ENCODE measurements at regions not wholly inside any gene's neighbourhood (a gene's known extent, or its start where the extent isn't known, plus 50 kb on each side); places are given as distances from the start of the nearest gene placed in this dataset.

DNA sequence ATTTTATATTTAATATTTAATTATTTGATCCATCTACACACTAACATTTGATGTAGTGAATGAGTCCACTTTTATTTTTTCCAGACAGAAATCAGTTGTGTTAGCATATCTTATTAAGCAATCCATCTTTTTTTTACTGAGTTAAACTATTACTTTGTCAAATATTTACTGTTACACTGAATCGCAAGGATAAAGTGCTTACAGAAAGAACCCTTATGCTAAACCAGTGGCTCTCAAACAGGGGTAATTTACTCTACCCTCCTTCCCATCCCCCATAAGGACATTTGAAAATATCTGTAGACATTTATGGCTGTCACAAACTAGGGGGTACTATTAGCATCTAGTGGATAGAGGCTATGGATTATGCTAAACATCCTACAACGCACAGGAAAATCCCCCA, 508.2 kb downstream of the C12orf50 start:
- Histone ChIP-seq H3K4me3 (ENCODE audit: control insufficient read depth in 1 of 7, extremely low read depth in 1 of 7, insufficient read depth in 4 of 7, low read depth in 2 of 7, low read length in 6 of 7) (no peak overlapping the region), H3K27ac (ENCODE audit: insufficient read depth in 1 of 2, low read depth in 1 of 2, low read length in 2 of 2, poor library complexity in 1 of 2, severe bottlenecking in 2 of 2) (no peak overlapping the region), H3K36me3 (ENCODE audit: control insufficient read depth in 4 of 4, insufficient read depth in 4 of 4, low read length in 3 of 4) (no peaks in the 10 kb centered on the region), H3K4me1 (ENCODE audit: control extremely low read depth in 1 of 4, control insufficient read depth in 4 of 4, insufficient read depth in 4 of 4, low read length in 3 of 4) (no peaks in the 10 kb centered on the region), H3K27me3 (replicated peaks in 2 of 5; ENCODE audit: control insufficient read depth in 4 of 5, insufficient read depth in 5 of 5, low read length in 4 of 5) (no peaks in the 10 kb centered on the region), H3K9me3 (ENCODE audit: control extremely low read depth in 1 of 5, control insufficient read depth in 4 of 5, insufficient read depth in 2 of 5, low read depth in 1 of 5, low read length in 4 of 5) (no peaks in the 10 kb centered on the region)
- CTCF ChIA-PET: no interaction called here
- DNase-seq: no peak
- WGBS (ENCODE audit: insufficient coverage): 100% methylated on average over 1 of the region's 2 CpGs
- POLR2A ChIA-PET: no interaction called here

DNA sequence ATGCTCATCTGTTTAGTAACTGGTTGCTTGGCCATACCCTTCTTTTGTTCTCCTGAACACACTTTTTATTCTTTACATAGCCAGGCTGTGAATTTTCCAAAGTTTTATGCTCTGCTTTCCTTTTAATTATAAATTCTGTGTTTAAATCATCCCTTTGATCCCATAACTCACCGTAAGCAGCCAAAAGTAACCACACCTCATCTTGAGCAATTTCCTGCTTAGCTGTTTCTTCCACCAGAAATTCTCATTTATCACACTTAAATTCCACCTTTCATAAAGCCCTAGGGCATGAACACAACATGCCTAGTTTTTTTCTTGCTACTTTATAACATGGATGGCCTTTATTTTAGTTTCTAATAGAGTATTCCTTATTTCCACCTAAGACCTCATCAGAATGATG, 510.7 kb downstream of the C12orf50 start:
- Histone ChIP-seq H3K36me3 (ENCODE audit: control insufficient read depth in 4 of 4, insufficient read depth in 4 of 4, low read length in 3 of 4) (no peaks in the 10 kb centered on the region), H3K27me3 (replicated peaks in 2 of 5; ENCODE audit: control insufficient read depth in 4 of 5, insufficient read depth in 5 of 5, low read length in 4 of 5) (no peaks in the 10 kb centered on the region), H3K27ac (ENCODE audit: insufficient read depth in 1 of 2, low read depth in 1 of 2, low read length in 2 of 2, poor library complexity in 1 of 2, severe bottlenecking in 2 of 2) (no peak overlapping the region), H3K4me1 (ENCODE audit: control extremely low read depth in 1 of 4, control insufficient read depth in 4 of 4, insufficient read depth in 4 of 4, low read length in 3 of 4) (no peaks in the 10 kb centered on the region), H3K9me3 (ENCODE audit: control extremely low read depth in 1 of 5, control insufficient read depth in 4 of 5, insufficient read depth in 2 of 5, low read depth in 1 of 5, low read length in 4 of 5) (no peaks in the 10 kb centered on the region), H3K4me3 (ENCODE audit: control insufficient read depth in 1 of 7, extremely low read depth in 1 of 7, insufficient read depth in 4 of 7, low read depth in 2 of 7, low read length in 6 of 7) (no peak overlapping the region)
- ChIA-PET POLR2A (no interaction called here), CTCF (no interaction called here)
- DNase-seq: no peak
- WGBS (ENCODE audit: insufficient coverage): 20% methylated on average over 1 of the region's 1 CpG

DNA sequence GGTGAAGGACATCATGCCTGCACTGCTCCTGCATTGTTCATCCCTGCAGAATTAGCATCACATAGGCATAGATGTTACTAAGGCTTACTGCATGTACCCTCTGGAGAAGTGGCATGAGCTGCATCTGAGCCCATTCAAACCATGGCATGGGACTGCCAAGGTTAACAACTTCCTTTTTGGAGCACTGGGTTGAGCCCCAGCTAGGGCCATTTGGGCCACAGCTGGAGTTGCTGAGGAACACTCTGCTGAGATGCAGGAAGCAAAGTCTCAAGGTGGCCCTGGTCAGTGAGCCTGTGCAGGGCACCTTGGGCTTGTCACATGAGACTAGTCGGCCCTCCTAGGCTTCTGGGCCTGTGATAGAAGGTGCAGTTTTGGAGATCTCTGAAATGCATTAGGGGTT, 511.2 kb downstream of the C12orf50 start:
- CTCF ChIA-PET: no interaction called here
- no peak for DNase-seq

DNA sequence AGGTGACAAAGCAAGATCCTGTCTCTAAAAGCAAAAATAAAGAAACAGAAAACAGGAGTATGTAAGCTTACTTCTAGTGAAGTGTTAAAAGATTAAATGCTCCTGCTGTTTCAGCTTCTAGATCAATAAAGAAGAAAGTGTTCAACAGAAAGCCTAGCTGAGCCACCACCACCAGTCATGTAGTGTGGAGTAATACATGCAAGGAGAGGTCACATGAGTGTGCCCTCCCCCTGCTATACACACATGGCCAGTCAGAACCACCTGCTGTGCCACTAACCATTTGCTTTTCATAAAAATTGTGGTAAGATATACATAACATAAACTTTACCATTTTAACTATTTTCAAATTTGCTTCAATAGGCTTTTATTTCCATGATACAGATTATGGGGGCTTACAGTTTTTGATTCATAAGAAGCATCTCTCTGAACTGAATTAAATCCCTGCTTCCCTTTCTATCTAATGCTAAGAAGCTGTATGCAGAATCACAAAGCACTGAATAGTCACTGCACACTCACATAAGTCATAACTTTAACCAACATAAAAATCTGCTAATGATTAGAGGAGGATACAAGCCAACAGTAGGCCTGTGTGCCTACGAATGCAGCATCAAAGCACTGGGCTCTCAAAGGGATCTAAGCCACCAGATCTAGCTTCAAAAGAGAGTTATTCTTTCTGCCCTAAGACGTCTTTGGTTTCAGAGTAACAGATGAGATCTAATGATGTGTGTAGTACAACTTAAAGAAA, 515.5 kb downstream of the C12orf50 start:
- Histone ChIP-seq H3K4me1 (ENCODE audit: control extremely low read depth in 1 of 4, control insufficient read depth in 4 of 4, insufficient read depth in 4 of 4, low read length in 3 of 4) (no peaks in the 10 kb centered on the region), H3K27me3 (replicated peaks in 2 of 5; ENCODE audit: control insufficient read depth in 4 of 5, insufficient read depth in 5 of 5, low read length in 4 of 5) (no peaks in the 10 kb centered on the region), H3K36me3 (ENCODE audit: control insufficient read depth in 4 of 4, insufficient read depth in 4 of 4, low read length in 3 of 4) (no peaks in the 10 kb centered on the region), H3K4me3 (ENCODE audit: control insufficient read depth in 1 of 7, extremely low read depth in 1 of 7, insufficient read depth in 4 of 7, low read depth in 2 of 7, low read length in 6 of 7) (no peak overlapping the region), H3K9me3 (ENCODE audit: control extremely low read depth in 1 of 5, control insufficient read depth in 4 of 5, insufficient read depth in 2 of 5, low read depth in 1 of 5, low read length in 4 of 5) (no peaks in the 10 kb centered on the region), H3K27ac (ENCODE audit: insufficient read depth in 1 of 2, low read depth in 1 of 2, low read length in 2 of 2, poor library complexity in 1 of 2, severe bottlenecking in 2 of 2) (no peak overlapping the region)
- DNase-seq: no peak
- ChIA-PET POLR2A (no interaction called here), CTCF (no interaction called here)
- 83% methylated on average over 1 of the region's 2 CpGs for WGBS (ENCODE audit: insufficient coverage)

More for the DNA sequence above, 511.2 kb downstream of the C12orf50 start:
- Histone ChIP-seq H3K4me3 (ENCODE audit: control insufficient read depth in 1 of 7, extremely low read depth in 1 of 7, insufficient read depth in 4 of 7, low read depth in 2 of 7, low read length in 6 of 7) (no peak overlapping the region), H3K4me1 (ENCODE audit: control extremely low read depth in 1 of 4, control insufficient read depth in 4 of 4, insufficient read depth in 4 of 4, low read length in 3 of 4) (no peaks in the 10 kb centered on the region), H3K27me3 (replicated peaks in 2 of 5; ENCODE audit: control insufficient read depth in 4 of 5, insufficient read depth in 5 of 5, low read length in 4 of 5) (no peaks in the 10 kb centered on the region), H3K27ac (ENCODE audit: insufficient read depth in 1 of 2, low read depth in 1 of 2, low read length in 2 of 2, poor library complexity in 1 of 2, severe bottlenecking in 2 of 2) (no peak overlapping the region), H3K9me3 (ENCODE audit: control extremely low read depth in 1 of 5, control insufficient read depth in 4 of 5, insufficient read depth in 2 of 5, low read depth in 1 of 5, low read length in 4 of 5) (no peaks in the 10 kb centered on the region), H3K36me3 (ENCODE audit: control insufficient read depth in 4 of 4, insufficient read depth in 4 of 4, low read length in 3 of 4) (no peaks in the 10 kb centered on the region)
- WGBS (ENCODE audit: insufficient coverage): 100% methylated on average over 1 of the region's 1 CpG
- POLR2A ChIA-PET: no interaction called here

DNA sequence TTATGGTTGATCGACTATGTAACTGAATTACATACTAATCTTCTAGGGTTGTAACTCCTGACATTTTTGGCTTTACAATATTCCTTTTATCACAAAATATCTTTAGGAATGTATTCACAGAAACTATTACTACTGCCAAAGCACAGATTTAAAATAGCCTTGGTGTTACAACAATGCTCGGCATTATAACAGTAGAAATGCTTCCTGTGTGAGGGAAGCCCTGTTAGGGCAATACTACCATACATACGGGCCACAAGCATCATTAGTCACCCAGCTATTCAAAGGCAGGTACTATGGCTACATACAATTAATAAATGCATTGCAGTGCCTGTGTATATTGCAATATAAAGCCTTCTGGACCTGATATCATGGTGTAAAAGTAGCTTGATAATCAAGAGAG, 517.8 kb downstream of the C12orf50 start:
- Histone ChIP-seq H3K27me3 (replicated peaks in 2 of 5; ENCODE audit: control insufficient read depth in 4 of 5, insufficient read depth in 5 of 5, low read length in 4 of 5) (no peaks in the 10 kb centered on the region), H3K36me3 (ENCODE audit: control insufficient read depth in 4 of 4, insufficient read depth in 4 of 4, low read length in 3 of 4) (no peaks in the 10 kb centered on the region), H3K27ac (ENCODE audit: insufficient read depth in 1 of 2, low read depth in 1 of 2, low read length in 2 of 2, poor library complexity in 1 of 2, severe bottlenecking in 2 of 2) (no peak overlapping the region), H3K4me3 (ENCODE audit: control insufficient read depth in 1 of 7, extremely low read depth in 1 of 7, insufficient read depth in 4 of 7, low read depth in 2 of 7, low read length in 6 of 7) (no peak overlapping the region), H3K4me1 (ENCODE audit: control extremely low read depth in 1 of 4, control insufficient read depth in 4 of 4, insufficient read depth in 4 of 4, low read length in 3 of 4) (no peaks in the 10 kb centered on the region), H3K9me3 (ENCODE audit: control extremely low read depth in 1 of 5, control insufficient read depth in 4 of 5, insufficient read depth in 2 of 5, low read depth in 1 of 5, low read length in 4 of 5) (no peaks in the 10 kb centered on the region)
- WGBS (ENCODE audit: insufficient coverage): no CpG with 5 or more reads among the region's 3 CpGs
- no peak for DNase-seq
- POLR2A ChIA-PET: no interaction called here
- CTCF ChIA-PET: no interaction called here

DNA sequence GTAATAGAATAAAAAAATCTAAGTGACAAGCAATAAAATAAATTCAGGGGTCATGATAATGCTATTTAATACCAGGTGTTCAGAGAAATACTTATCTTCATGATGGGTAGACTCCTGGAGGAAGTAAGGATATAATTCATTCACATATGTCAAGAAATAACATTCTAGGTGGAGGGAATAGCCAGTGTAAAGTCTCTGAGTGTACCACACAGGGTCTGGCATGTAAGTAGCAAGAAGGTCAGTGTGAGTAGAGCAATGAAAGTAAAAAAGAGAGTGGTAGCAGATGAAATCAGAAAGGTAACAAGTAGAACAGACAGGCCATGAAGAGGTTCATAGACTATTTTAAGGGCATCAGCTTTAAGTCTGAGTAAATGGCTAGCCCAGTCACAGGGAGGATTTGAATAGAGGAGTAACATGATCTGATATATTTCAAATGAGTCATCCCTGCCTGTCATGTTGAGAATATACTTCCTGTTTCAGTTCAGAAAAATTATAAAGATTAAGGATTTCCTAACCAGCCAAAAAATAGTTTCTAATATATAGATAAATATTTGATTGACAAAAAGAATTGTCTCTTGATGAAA, 519.9 kb downstream of the C12orf50 start:
- DNase-seq: no peak
- CTCF ChIA-PET: no interaction called here
- Histone ChIP-seq H3K27me3 (replicated peaks in 2 of 5; ENCODE audit: control insufficient read depth in 4 of 5, insufficient read depth in 5 of 5, low read length in 4 of 5) (no peaks in the 10 kb centered on the region), H3K9me3 (ENCODE audit: control extremely low read depth in 1 of 5, control insufficient read depth in 4 of 5, insufficient read depth in 2 of 5, low read depth in 1 of 5, low read length in 4 of 5) (no peaks in the 10 kb centered on the region), H3K4me1 (ENCODE audit: control extremely low read depth in 1 of 4, control insufficient read depth in 4 of 4, insufficient read depth in 4 of 4, low read length in 3 of 4) (no peaks in the 10 kb centered on the region), H3K36me3 (ENCODE audit: control insufficient read depth in 4 of 4, insufficient read depth in 4 of 4, low read length in 3 of 4) (no peaks in the 10 kb centered on the region), H3K27ac (ENCODE audit: insufficient read depth in 1 of 2, low read depth in 1 of 2, low read length in 2 of 2, poor library complexity in 1 of 2, severe bottlenecking in 2 of 2) (no peak overlapping the region), H3K4me3 (ENCODE audit: control insufficient read depth in 1 of 7, extremely low read depth in 1 of 7, insufficient read depth in 4 of 7, low read depth in 2 of 7, low read length in 6 of 7) (no peak overlapping the region)
- POLR2A ChIA-PET: no interaction called here

DNA sequence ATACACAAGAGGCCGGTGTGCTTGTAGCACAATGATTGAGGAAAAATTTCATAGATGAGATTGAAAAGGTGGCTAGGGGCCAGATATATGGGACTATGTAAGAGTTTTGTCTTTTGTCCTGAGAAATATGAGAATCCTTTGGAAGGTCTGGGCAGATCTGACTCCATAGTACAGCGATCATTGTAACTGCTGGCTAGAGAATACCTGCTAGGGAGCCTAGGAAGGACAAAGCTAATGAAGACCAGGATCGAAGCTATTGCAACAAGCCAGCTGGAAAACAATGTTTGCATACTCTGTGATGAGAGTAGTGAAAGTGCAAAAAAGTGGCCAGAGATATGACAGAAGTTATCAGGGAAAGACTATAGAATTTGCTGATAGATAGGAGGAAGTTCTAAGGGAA, 537.6 kb downstream of the C12orf50 start:
- DNase-seq: no peak
- Histone ChIP-seq H3K36me3 (ENCODE audit: control insufficient read depth in 4 of 4, insufficient read depth in 4 of 4, low read length in 3 of 4) (no peaks in the 10 kb centered on the region), H3K4me1 (ENCODE audit: control extremely low read depth in 1 of 4, control insufficient read depth in 4 of 4, insufficient read depth in 4 of 4, low read length in 3 of 4) (no peaks in the 10 kb centered on the region), H3K27me3 (replicated peaks in 2 of 5; ENCODE audit: control insufficient read depth in 4 of 5, insufficient read depth in 5 of 5, low read length in 4 of 5) (no peaks in the 10 kb centered on the region), H3K9me3 (ENCODE audit: control extremely low read depth in 1 of 5, control insufficient read depth in 4 of 5, insufficient read depth in 2 of 5, low read depth in 1 of 5, low read length in 4 of 5) (no peaks in the 10 kb centered on the region), H3K4me3 (ENCODE audit: control insufficient read depth in 1 of 7, extremely low read depth in 1 of 7, insufficient read depth in 4 of 7, low read depth in 2 of 7, low read length in 6 of 7) (no peak overlapping the region), H3K27ac (ENCODE audit: insufficient read depth in 1 of 2, low read depth in 1 of 2, low read length in 2 of 2, poor library complexity in 1 of 2, severe bottlenecking in 2 of 2) (no peak overlapping the region)
- ChIA-PET POLR2A (no interaction called here), CTCF (no interaction called here)
- WGBS (ENCODE audit: insufficient coverage): 89% methylated on average over 3 of the region's 3 CpGs

Measured in common myeloid progenitor, CD34-positive (primary cell).